SK-N-SH treated with all-trans-retinoic acid at 6 μM for 48 hours (cell line): ENCODE measurements at regions not wholly inside any gene's neighbourhood (a gene's known extent, or its start where the extent isn't known, plus 50 kb on each side); places are given as distances from the start of the nearest gene placed in this dataset.

ENCODE experiments used
- ATAC-seq: fragments of 200-7000 bp; cut with Tn5 transposase; 3 replicates; pipeline ENCODE4 v1.9.1; 2020; ENCODE audit warnings: mild to moderate bottlenecking, moderate library complexity
- ARNTL ChIP-seq: fragments of 450-650 bp; formaldehyde crosslinking; IDR thresholded peaks from 2 replicates; pipeline ENCODE4 v1.5.0; 2020; ENCODE audit warnings: low read depth, mild to moderate bottlenecking, moderate library complexity, borderline replicate concordance
- BACH2 ChIP-seq: fragments of 250-450 bp; sonication (Bioruptor Pico); IDR thresholded peaks from 2 replicates; pipeline ENCODE4 v1.9.0; 2021; ENCODE audit warnings: mild to moderate bottlenecking, borderline replicate concordance
- CSDC2 ChIP-seq: fragments of 250-450 bp; sonication (Bioruptor Pico); IDR thresholded peaks from 2 replicates; pipeline ENCODE4 v1.5.0; 2020; ENCODE audit warnings: mild to moderate bottlenecking, moderate library complexity
- ESRRG ChIP-seq: fragments of 250-450 bp; sonication (Bioruptor Pico); IDR thresholded peaks from 2 replicates; pipeline ENCODE4 v1.6.1; 2021; ENCODE audit warnings: mild to moderate bottlenecking
- GLIS3 ChIP-seq: fragments of 250-450 bp; sonication (Bioruptor Pico); IDR thresholded peaks from 2 replicates; pipeline ENCODE4 v1.5.0; 2020; ENCODE audit warnings: mild to moderate bottlenecking, moderate library complexity
- ISL1 ChIP-seq: fragments of 250-450 bp; sonication (Bioruptor Pico); IDR thresholded peaks from 2 replicates; pipeline ENCODE4 v2.1.2; 2022; ENCODE audit warnings: mild to moderate bottlenecking, moderate library complexity
- OSR1 ChIP-seq: fragments of 250-450 bp; sonication (Bioruptor Pico); IDR thresholded peaks from 2 replicates; pipeline ENCODE4 v1.8.0; 2022; ENCODE audit warnings: moderate library complexity, mild to moderate bottlenecking, inconsistent platforms
- PPARA ChIP-seq: fragments of 250-450 bp; sonication (Bioruptor Pico); IDR thresholded peaks from 2 replicates; pipeline ENCODE4 v1.5.0; 2020; ENCODE audit warnings: mild to moderate bottlenecking, borderline replicate concordance
- RARB ChIP-seq: fragments of 250-450 bp; sonication (Bioruptor Pico); IDR thresholded peaks from 2 replicates; pipeline ENCODE4 v1.8.0; 2021; ENCODE audit warnings: mild to moderate bottlenecking, moderate library complexity
- TOX ChIP-seq: fragments of 250-450 bp; sonication (Bioruptor Pico); IDR thresholded peaks from 2 replicates; pipeline ENCODE4 v1.8.0; 2021; ENCODE audit warnings: mild to moderate bottlenecking, moderate library complexity, borderline replicate concordance
- ZC3H10 ChIP-seq: fragments of 250-450 bp; sonication (Bioruptor Pico); IDR thresholded peaks from 2 replicates; pipeline ENCODE4 v1.5.1; 2021; ENCODE audit warnings: mild to moderate bottlenecking, moderate library complexity
- ZFP30 ChIP-seq: fragments of 450-650 bp; formaldehyde crosslinking; IDR thresholded peaks from 2 replicates; pipeline ENCODE4 v1.5.0; 2022; ENCODE audit warnings: mild to moderate bottlenecking, moderate library complexity
- ZNF565 ChIP-seq: fragments of 450-650 bp; formaldehyde crosslinking; conservative IDR thresholded peaks from 2 replicates; pipeline ENCODE4 v1.5.0; 2020; ENCODE audit warnings: low read depth, mild to moderate bottlenecking, moderate library complexity
- ZNF8 ChIP-seq: fragments of 450-650 bp; formaldehyde crosslinking; IDR thresholded peaks from 2 replicates; pipeline ENCODE4 v1.5.0; 2020; ENCODE audit warnings: mild to moderate bottlenecking, moderate library complexity
- TF ChIP-seq, protein P1 (sequence below): fragments of 250-450 bp; sonication (Bioruptor Pico); IDR thresholded peaks from 2 replicates; pipeline ENCODE4 v1.5.1; 2020; ENCODE audit warnings: low read depth, mild to moderate bottlenecking, moderate library complexity
- TF ChIP-seq, protein P2 (sequence below): fragments of 250-450 bp; sonication (Bioruptor Pico); IDR thresholded peaks from 2 replicates; pipeline ENCODE4 v1.5.1; 2021; ENCODE audit warnings: mild to moderate bottlenecking, moderate library complexity
- TF ChIP-seq, protein P3 (sequence below): fragments of 250-450 bp; sonication (Bioruptor Pico); IDR thresholded peaks from 2 replicates; pipeline ENCODE4 v1.8.0; 2020; ENCODE audit warnings: mild to moderate bottlenecking, moderate library complexity, borderline replicate concordance
- TF ChIP-seq, protein P4 (sequence below): fragments of 250-450 bp; sonication (Bioruptor Pico); IDR thresholded peaks from 2 replicates; pipeline ENCODE4 v1.8.0; 2021; ENCODE audit warnings: low read depth, mild to moderate bottlenecking, moderate library complexity, borderline replicate concordance
- TF ChIP-seq, protein P5 (sequence below): fragments of 250-450 bp; sonication (Bioruptor Pico); IDR thresholded peaks from 2 replicates; pipeline ENCODE4 v1.5.0; 2020; ENCODE audit warnings: mild to moderate bottlenecking, moderate library complexity

GRCh38 chr3:13202744-13203397 lies 129.6 kb upstream of the IQSEC1 start:
- no peak for ATAC-seq
- TF ChIP-seq, protein P1, sequence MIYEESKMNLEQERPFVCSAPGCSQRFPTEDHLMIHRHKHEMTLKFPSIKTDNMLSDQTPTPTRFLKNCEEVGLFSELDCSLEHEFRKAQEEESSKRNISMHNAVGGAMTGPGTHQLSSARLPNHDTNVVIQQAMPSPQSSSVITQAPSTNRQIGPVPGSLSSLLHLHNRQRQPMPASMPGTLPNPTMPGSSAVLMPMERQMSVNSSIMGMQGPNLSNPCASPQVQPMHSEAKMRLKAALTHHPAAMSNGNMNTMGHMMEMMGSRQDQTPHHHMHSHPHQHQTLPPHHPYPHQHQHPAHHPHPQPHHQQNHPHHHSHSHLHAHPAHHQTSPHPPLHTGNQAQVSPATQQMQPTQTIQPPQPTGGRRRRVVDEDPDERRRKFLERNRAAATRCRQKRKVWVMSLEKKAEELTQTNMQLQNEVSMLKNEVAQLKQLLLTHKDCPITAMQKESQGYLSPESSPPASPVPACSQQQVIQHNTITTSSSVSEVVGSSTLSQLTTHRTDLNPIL (CRISPR knock-in tag) = no peak
- TF ChIP-seq PPARA (no peak), BACH2 (CRISPR knock-in tag) (no peak)
- TF ChIP-seq, protein P2, sequence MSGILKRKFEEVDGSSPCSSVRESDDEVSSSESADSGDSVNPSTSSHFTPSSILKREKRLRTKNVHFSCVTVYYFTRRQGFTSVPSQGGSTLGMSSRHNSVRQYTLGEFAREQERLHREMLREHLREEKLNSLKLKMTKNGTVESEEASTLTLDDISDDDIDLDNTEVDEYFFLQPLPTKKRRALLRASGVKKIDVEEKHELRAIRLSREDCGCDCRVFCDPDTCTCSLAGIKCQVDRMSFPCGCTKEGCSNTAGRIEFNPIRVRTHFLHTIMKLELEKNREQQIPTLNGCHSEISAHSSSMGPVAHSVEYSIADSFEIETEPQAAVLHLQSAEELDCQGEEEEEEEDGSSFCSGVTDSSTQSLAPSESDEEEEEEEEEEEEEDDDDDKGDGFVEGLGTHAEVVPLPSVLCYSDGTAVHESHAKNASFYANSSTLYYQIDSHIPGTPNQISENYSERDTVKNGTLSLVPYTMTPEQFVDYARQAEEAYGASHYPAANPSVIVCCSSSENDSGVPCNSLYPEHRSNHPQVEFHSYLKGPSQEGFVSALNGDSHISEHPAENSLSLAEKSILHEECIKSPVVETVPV (CRISPR knock-in tag) = no peak

DNA sequence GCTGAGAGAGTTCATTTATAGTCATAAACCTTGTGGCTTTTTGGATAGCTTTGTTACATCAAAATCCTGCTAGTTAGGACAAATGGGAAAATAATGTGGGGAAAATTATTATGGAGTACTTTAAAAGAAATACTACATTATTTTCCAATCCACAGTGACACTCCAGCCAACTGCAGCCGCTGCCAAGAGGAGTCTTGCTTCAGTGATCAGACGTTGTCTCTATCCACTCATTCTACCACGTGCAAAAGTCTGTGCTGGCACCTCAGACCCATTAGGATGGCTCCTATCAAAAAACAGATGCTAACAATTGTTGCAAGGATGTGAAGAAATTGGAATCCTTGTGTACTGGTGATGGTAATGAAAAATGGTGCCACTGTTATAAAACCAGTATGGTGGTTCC lies 128.6 kb upstream of the IQSEC1 start:
- ATAC-seq = no peak
- TF ChIP-seq CSDC2 (CRISPR knock-in tag) = no peak

- TF ChIP-seq ZNF565 (CRISPR knock-in tag) (no peak), ISL1 (CRISPR knock-in tag) (no peak), PPARA (no peak), RARB (CRISPR knock-in tag) (no peak), OSR1 (CRISPR knock-in tag) (no peak), ESRRG (CRISPR knock-in tag) (no peak), TOX (no peak), ZNF8 (CRISPR knock-in tag) (no peak), ZFP30 (CRISPR knock-in tag) (no peak), GLIS3 (CRISPR knock-in tag) (no peak), ARNTL (CRISPR knock-in tag) (no peak), ZC3H10 (CRISPR knock-in tag) (no peak)
- TF ChIP-seq, protein P2 (CRISPR knock-in tag) = no peak
- TF ChIP-seq, protein P3, sequence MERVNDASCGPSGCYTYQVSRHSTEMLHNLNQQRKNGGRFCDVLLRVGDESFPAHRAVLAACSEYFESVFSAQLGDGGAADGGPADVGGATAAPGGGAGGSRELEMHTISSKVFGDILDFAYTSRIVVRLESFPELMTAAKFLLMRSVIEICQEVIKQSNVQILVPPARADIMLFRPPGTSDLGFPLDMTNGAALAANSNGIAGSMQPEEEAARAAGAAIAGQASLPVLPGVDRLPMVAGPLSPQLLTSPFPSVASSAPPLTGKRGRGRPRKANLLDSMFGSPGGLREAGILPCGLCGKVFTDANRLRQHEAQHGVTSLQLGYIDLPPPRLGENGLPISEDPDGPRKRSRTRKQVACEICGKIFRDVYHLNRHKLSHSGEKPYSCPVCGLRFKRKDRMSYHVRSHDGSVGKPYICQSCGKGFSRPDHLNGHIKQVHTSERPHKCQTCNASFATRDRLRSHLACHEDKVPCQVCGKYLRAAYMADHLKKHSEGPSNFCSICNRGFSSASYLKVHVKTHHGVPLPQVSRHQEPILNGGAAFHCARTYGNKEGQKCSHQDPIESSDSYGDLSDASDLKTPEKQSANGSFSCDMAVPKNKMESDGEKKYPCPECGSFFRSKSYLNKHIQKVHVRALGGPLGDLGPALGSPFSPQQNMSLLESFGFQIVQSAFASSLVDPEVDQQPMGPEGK (CRISPR knock-in tag) = no peak
- TF ChIP-seq, protein P4, sequence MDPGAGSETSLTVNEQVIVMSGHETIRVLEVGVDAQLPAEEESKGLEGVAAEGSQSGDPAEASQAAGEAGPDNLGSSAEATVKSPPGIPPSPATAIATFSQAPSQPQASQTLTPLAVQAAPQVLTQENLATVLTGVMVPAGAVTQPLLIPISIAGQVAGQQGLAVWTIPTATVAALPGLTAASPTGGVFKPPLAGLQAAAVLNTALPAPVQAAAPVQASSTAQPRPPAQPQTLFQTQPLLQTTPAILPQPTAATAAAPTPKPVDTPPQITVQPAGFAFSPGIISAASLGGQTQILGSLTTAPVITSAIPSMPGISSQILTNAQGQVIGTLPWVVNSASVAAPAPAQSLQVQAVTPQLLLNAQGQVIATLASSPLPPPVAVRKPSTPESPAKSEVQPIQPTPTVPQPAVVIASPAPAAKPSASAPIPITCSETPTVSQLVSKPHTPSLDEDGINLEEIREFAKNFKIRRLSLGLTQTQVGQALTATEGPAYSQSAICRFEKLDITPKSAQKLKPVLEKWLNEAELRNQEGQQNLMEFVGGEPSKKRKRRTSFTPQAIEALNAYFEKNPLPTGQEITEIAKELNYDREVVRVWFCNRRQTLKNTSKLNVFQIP (CRISPR knock-in tag) = no peak
- TF ChIP-seq, protein P5, sequence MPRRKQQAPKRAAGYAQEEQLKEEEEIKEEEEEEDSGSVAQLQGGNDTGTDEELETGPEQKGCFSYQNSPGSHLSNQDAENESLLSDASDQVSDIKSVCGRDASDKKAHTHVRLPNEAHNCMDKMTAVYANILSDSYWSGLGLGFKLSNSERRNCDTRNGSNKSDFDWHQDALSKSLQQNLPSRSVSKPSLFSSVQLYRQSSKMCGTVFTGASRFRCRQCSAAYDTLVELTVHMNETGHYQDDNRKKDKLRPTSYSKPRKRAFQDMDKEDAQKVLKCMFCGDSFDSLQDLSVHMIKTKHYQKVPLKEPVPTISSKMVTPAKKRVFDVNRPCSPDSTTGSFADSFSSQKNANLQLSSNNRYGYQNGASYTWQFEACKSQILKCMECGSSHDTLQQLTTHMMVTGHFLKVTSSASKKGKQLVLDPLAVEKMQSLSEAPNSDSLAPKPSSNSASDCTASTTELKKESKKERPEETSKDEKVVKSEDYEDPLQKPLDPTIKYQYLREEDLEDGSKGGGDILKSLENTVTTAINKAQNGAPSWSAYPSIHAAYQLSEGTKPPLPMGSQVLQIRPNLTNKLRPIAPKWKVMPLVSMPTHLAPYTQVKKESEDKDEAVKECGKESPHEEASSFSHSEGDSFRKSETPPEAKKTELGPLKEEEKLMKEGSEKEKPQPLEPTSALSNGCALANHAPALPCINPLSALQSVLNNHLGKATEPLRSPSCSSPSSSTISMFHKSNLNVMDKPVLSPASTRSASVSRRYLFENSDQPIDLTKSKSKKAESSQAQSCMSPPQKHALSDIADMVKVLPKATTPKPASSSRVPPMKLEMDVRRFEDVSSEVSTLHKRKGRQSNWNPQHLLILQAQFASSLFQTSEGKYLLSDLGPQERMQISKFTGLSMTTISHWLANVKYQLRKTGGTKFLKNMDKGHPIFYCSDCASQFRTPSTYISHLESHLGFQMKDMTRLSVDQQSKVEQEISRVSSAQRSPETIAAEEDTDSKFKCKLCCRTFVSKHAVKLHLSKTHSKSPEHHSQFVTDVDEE (CRISPR knock-in tag) = no peak
- ATAC-seq = no peak
Measured at GRCh38 chr3:13200946-13201345, 127.7 kb upstream of the IQSEC1 start.
